ACHN (cell line): ENCODE measurements at regions not wholly inside any gene's neighbourhood (a gene's known extent, or its start where the extent isn't known, plus 50 kb on each side); places are given as distances from the start of the nearest gene placed in this dataset.
"Not testable (repeated sequence)": the region's sequence is repeated elsewhere in the genome, so short reads cannot be mapped to it uniquely, and the experiment has no call there.

ENCODE experiments used
- DNase-seq: peaks from one replicate; pipeline ENCODE4 v3.0.0-alpha.2; 2015
- in situ Hi-C: cut with HindIII; loops from 2 replicates; pipeline ENCODE4 v1.10.0; 2017; ENCODE audit warnings: low sequenced_read_pairs, low pct_ligation_motif_present, low pct_unique_long_range_greater_than_20kb

GRCh38 chr1:213440766-213441165, 389.7 kb downstream of the RPS6KC1 start:
- no peak for DNase-seq
- in situ Hi-C loops: no loop called here

GRCh38 chr1:213443415-213443814, 392.4 kb downstream of the RPS6KC1 start:
- in situ Hi-C loops: no loop called here
- DNase-seq: no peak

GRCh38 chr1:213444224-213444623, 393.2 kb downstream of the RPS6KC1 start:
- no peak for DNase-seq

GRCh38 chr1:213446496-213446895, 395.5 kb downstream of the RPS6KC1 start:
- in situ Hi-C loops: no loop called here
- DNase-seq: no peak

More at GRCh38 chr1:213444224-213444623, 393.2 kb downstream of the RPS6KC1 start:
- in situ Hi-C loops: no loop called here

GRCh38 chr1:213448360-213448759, 397.3 kb downstream of the RPS6KC1 start:
- no peak for DNase-seq
- in situ Hi-C loops: no loop called here

GRCh38 chr1:213448776-213449175, 397.7 kb downstream of the RPS6KC1 start:
- in situ Hi-C loops: no loop called here
- DNase-seq: no peak

- in situ Hi-C loops: no loop called here
- DNase-seq: no peak
Measured at GRCh38 chr1:213452501-213452900, 401.5 kb downstream of the RPS6KC1 start.

- DNase-seq: no peak
- in situ Hi-C loops: no loop called here
Measured at GRCh38 chr1:213457186-213457585, 406.1 kb downstream of the RPS6KC1 start.

- DNase-seq: no peak
- in situ Hi-C loops: no loop called here
Measured at GRCh38 chr1:213457733-213458132, 406.7 kb downstream of the RPS6KC1 start.

- in situ Hi-C loops, DNase-seq: not testable (repeated sequence)
Measured at GRCh38 chr1:213462374-213462773, 411.3 kb downstream of the RPS6KC1 start.

GRCh38 chr1:213464786-213465460, 413.9 kb downstream of the RPS6KC1 start:
- in situ Hi-C loops: no loop called here
- no peak for DNase-seq

- no peak for DNase-seq
- in situ Hi-C loops: no loop called here
Measured at GRCh38 chr1:213466541-213466940, 415.5 kb downstream of the RPS6KC1 start.

- no peak for DNase-seq
- in situ Hi-C loops: no loop called here
Measured at GRCh38 chr1:213474054-213474453, 423.0 kb downstream of the RPS6KC1 start.

GRCh38 chr1:213481395-213481794, 430.4 kb downstream of the RPS6KC1 start:
- in situ Hi-C loops: no loop called here
- no peak for DNase-seq

GRCh38 chr1:213484333-213484732, 433.3 kb downstream of the RPS6KC1 start:
- DNase-seq: no peak
- in situ Hi-C loops: no loop called here

GRCh38 chr1:213484758-213485157, 433.7 kb downstream of the RPS6KC1 start:
- DNase-seq: no peak
- in situ Hi-C loops: no loop called here

GRCh38 chr1:213486488-213486887, 435.4 kb downstream of the RPS6KC1 start:
- in situ Hi-C loops: no loop called here
- DNase-seq: no peak

- DNase-seq: no peak
- in situ Hi-C loops: no loop called here
Measured at GRCh38 chr1:213491468-213491867, 440.4 kb downstream of the RPS6KC1 start.

- in situ Hi-C loops: no loop called here
- DNase-seq: no peak
Measured at GRCh38 chr1:213492161-213493041, 441.4 kb downstream of the RPS6KC1 start.

- DNase-seq: no peak
- in situ Hi-C loops: no loop called here
Measured at GRCh38 chr1:213499444-213499843, 448.4 kb downstream of the RPS6KC1 start.
